GM15510 (cell line): ENCODE measurements at regions not wholly inside any gene's neighbourhood (a gene's known extent, or its start where the extent isn't known, plus 50 kb on each side); places are given as distances from the start of the nearest gene placed in this dataset.

Experiments used
- POLR2A ChIP-seq: IDR thresholded peaks from 3 replicates; pipeline ENCODE4 v1.6.1; 2011; ENCODE audit warnings: borderline replicate concordance; ENCODE audit not compliant: insufficient read length; ENCODE audit errors: extremely low read depth

- TF ChIP-seq POLR2A = no peak
Measured at GRCh38 chr10:88196291-88196690, 332.9 kb downstream of the PTEN start.

GRCh38 chr10:88198023-88198422 is 334.6 kb downstream of the PTEN start:
- no peak for TF ChIP-seq POLR2A

GRCh38 chr10:88200312-88201032 is 337.0 kb downstream of the PTEN start:
- no peak for TF ChIP-seq POLR2A

GRCh38 chr10:88205842-88206446 is 342.5 kb downstream of the PTEN start:
- TF ChIP-seq POLR2A = no peak

- no peak for TF ChIP-seq POLR2A
Measured at GRCh38 chr10:88207121-88207546, 343.7 kb downstream of the PTEN start.

- no peak for TF ChIP-seq POLR2A
Measured at GRCh38 chr10:88209231-88209630, 345.8 kb downstream of the PTEN start.

- no peak for TF ChIP-seq POLR2A
Measured at GRCh38 chr10:88209837-88210561, 346.6 kb downstream of the PTEN start.

- no peak for TF ChIP-seq POLR2A
Measured at GRCh38 chr10:88211230-88211629, 347.8 kb downstream of the PTEN start.

- TF ChIP-seq POLR2A = no peak
Measured at GRCh38 chr10:88212069-88212468, 348.6 kb downstream of the PTEN start.

- no peak for TF ChIP-seq POLR2A
Measured at GRCh38 chr10:88213065-88213605, 349.7 kb downstream of the PTEN start.

- no peak for TF ChIP-seq POLR2A
Measured at GRCh38 chr10:88216976-88217375, 353.6 kb downstream of the PTEN start.

GRCh38 chr10:88218362-88218761 is 354.9 kb downstream of the PTEN start:
- no peak for TF ChIP-seq POLR2A

- TF ChIP-seq POLR2A = no peak
Measured at GRCh38 chr10:88219753-88220152, 356.3 kb downstream of the PTEN start.

- TF ChIP-seq POLR2A = no peak
Measured at GRCh38 chr10:88221010-88221973, 357.9 kb downstream of the PTEN start.
